ENCODE measurements at regions not wholly inside any gene's neighbourhood (a gene's known extent, or its start where the extent isn't known, plus 50 kb on each side); places are given as distances from the start of the nearest gene placed in this dataset.

DNA sequence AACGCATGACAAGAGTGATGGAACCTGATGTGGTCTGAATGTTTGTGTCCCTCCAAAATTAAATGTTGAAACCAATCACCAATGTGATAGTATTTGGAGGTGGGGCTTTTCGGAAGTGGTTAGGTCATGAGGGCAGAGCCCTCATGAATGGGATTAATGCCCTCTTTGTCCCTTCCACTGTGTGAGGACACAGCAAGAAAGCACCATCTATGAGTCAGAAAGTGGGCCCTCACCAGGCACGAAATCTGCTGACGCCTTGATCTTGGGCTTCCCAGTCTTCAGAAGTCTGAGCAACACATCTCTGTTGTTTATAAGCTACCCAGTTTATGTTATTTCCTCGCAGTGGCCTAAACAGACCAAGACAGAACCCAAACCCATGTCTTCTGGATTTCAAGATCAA is 244.0 kb upstream of the JAG1 start:
- no peak overlapping the region for H2AFZ ChIP-seq (ENCODE audit: low read length)
- H3K27me3 ChIP-seq (ENCODE audit: control insufficient read depth in 3 of 3, insufficient read depth in 3 of 3, low read depth in 1 of 3, low read length in 3 of 3), result no peaks in the 10 kb centered on the region
- no peak overlapping the region for H3K27ac ChIP-seq (replicated peaks; ENCODE audit: low read length)
- no peak overlapping the region for H3K4me2 ChIP-seq (ENCODE audit: insufficient read depth, low read length, poor library complexity, severe bottlenecking)
- DNase-seq (ENCODE audit: low spot score), result no peak
- no CpG with 5 or more reads among the region's 5 CpGs for WGBS, 2 donors (ENCODE audit: extremely low coverage in 2 of 2, insufficient read length in 2 of 2, insufficient replicate concordance in 1 of 2)
- H3K9ac ChIP-seq (ENCODE audit: low read depth, low read length, poor library complexity), result no peak overlapping the region
- H2BK15ac ChIP-seq (ENCODE audit: low read length), result no peak overlapping the region
- no peak overlapping the region for H2BK5ac ChIP-seq (ENCODE audit: low read length)
- peaks cover 0 to 3% of the 10 kb centered on the region in 2 donors for H3K9me3 ChIP-seq (replicated peaks in 1 of 2; ENCODE audit: control insufficient read depth in 2 of 2, insufficient read depth in 1 of 2, low read depth in 1 of 2, low read length in 2 of 2)
- no peak overlapping the region for H2BK120ac ChIP-seq (ENCODE audit: low read depth, low read length)
- peaks cover 0 to under 1% of the 10 kb centered on the region in 2 donors for H3K4me1 ChIP-seq (ENCODE audit: control insufficient read depth in 2 of 2, insufficient read depth in 1 of 2, low read depth in 1 of 2, low read length in 2 of 2)
- no peak overlapping the region for H3K14ac ChIP-seq (ENCODE audit: low read length)
- no peak overlapping the region for H4K8ac ChIP-seq (ENCODE audit: low read depth, low read length)
- H3K18ac ChIP-seq (ENCODE audit: low read length), result no peak overlapping the region
- no peak overlapping the region for H4K91ac ChIP-seq (ENCODE audit: low read depth, low read length, poor library complexity)
- H3K4me3 ChIP-seq (ENCODE audit: low read length in 2 of 2), result no peak overlapping the region
- H3K36me3 ChIP-seq (replicated peaks in 1 of 2; ENCODE audit: control insufficient read depth in 2 of 2, insufficient read depth in 2 of 2, low read length in 2 of 2), result no peaks in the 10 kb centered on the region
- H3K23ac ChIP-seq (ENCODE audit: low read depth, low read length, poor library complexity), result no peak overlapping the region
- H3K79me1 ChIP-seq (ENCODE audit: low read depth, low read length), result no peaks in the 10 kb centered on the region
- H3K4ac ChIP-seq (ENCODE audit: low read length), result no peak overlapping the region
- H2AK5ac ChIP-seq (ENCODE audit: low read depth, low read length), result no peak overlapping the region
- no peak overlapping the region for H2BK12ac ChIP-seq (ENCODE audit: low read length)

DNA sequence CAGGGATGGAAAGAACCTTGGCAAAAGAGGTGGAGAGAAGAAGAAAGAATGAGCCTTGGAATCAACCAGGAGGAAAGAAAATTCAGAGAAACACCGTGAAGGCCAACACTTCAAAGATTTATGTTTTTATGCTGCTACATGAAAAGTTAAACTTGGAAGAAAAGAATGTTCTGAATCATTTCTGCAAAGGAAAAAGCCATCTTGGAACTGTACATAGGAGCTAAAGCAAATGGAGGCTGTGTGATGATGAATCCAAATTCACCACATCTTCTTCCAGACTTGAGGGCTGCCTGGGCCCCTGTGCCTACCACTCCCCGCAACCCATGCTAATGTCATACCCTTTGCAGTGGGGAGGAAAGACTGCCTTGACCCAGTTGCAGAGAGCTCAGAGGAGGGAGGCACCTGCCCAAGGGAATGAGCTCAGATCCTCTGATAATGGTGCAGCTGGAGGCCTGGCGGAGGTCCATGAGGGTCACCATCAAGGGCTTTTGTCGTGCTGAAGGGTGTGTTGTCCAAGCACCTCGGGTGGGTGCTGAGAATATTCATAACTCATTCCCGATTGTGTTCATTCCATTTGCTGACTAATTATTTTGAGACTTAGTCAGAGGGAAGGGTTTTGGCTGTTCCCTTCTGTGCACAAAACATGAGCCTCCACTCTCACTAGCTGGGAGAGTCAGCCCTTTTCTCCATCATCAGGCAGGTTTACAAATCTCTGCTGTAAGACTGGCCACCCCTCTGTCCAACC is 245.8 kb upstream of the JAG1 start:
- Histone ChIP-seq H3K4me2 (ENCODE audit: insufficient read depth, low read length, poor library complexity, severe bottlenecking) (no peak overlapping the region), H3K4ac (ENCODE audit: low read length) (no peak overlapping the region), H4K8ac (ENCODE audit: low read depth, low read length) (no peak overlapping the region), H3K79me1 (ENCODE audit: low read depth, low read length) (no peaks in the 10 kb centered on the region), H2BK12ac (ENCODE audit: low read length) (no peak overlapping the region), H3K4me1 (ENCODE audit: control insufficient read depth in 2 of 2, insufficient read depth in 1 of 2, low read depth in 1 of 2, low read length in 2 of 2) (peaks cover 0 to 5% of the 10 kb centered on the region in 2 donors), H3K27ac (replicated peaks; ENCODE audit: low read length) (no peak overlapping the region), H3K18ac (ENCODE audit: low read length) (no peak overlapping the region), H3K23ac (ENCODE audit: low read depth, low read length, poor library complexity) (no peak overlapping the region), H2BK5ac (ENCODE audit: low read length) (no peak overlapping the region), H2BK120ac (ENCODE audit: low read depth, low read length) (no peak overlapping the region), H3K36me3 (replicated peaks in 1 of 2; ENCODE audit: control insufficient read depth in 2 of 2, insufficient read depth in 2 of 2, low read length in 2 of 2) (no peaks in the 10 kb centered on the region), H3K4me3 (ENCODE audit: low read length in 2 of 2) (no peak overlapping the region), H2BK15ac (ENCODE audit: low read length) (no peak overlapping the region), H3K9me3 (replicated peaks in 1 of 2; ENCODE audit: control insufficient read depth in 2 of 2, insufficient read depth in 1 of 2, low read depth in 1 of 2, low read length in 2 of 2) (no peaks in the 10 kb centered on the region), H3K9ac (ENCODE audit: low read depth, low read length, poor library complexity) (no peak overlapping the region), H3K27me3 (ENCODE audit: control insufficient read depth in 3 of 3, insufficient read depth in 3 of 3, low read depth in 1 of 3, low read length in 3 of 3) (no peaks in the 10 kb centered on the region), H4K91ac (ENCODE audit: low read depth, low read length, poor library complexity) (no peak overlapping the region), H3K14ac (ENCODE audit: low read length) (no peak overlapping the region), H2AK5ac (ENCODE audit: low read depth, low read length) (no peak overlapping the region), H2AFZ (ENCODE audit: low read length) (peak overlapping the region; percentile 27)
- no CpG with 5 or more reads among the region's 6 CpGs for WGBS, 2 donors (ENCODE audit: extremely low coverage in 2 of 2, insufficient read length in 2 of 2, insufficient replicate concordance in 1 of 2)
- DNase-seq (ENCODE audit: low spot score), result no peak

DNA sequence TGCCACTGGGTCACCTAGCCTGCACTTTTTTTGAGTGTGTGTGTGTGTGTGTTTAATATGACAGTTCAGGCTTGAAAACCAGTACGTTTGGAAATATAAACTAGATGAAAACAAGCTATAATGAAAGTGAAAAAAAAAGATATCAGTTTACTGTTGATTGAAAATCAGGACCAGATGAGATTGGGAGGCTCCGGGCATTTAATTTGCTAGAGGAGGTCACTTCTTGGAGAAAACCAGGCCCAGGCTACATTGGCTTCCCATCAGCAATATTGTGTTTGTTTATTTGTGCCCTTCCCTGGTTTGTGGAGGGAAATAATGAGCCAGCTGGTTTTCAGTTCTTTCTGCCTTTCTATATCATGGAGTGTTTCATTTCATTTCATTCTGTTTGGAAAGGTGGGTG is 246.6 kb upstream of the JAG1 start:
- Histone ChIP-seq H4K91ac (ENCODE audit: low read depth, low read length, poor library complexity) (no peak overlapping the region), H3K23ac (ENCODE audit: low read depth, low read length, poor library complexity) (no peak overlapping the region), H3K4me3 (ENCODE audit: low read length in 2 of 2) (no peak overlapping the region), H3K14ac (ENCODE audit: low read length) (no peak overlapping the region), H3K4ac (ENCODE audit: low read length) (no peak overlapping the region), H2BK15ac (ENCODE audit: low read length) (no peak overlapping the region), H3K27ac (replicated peaks; ENCODE audit: low read length) (no peak overlapping the region), H3K9me3 (replicated peaks in 1 of 2; ENCODE audit: control insufficient read depth in 2 of 2, insufficient read depth in 1 of 2, low read depth in 1 of 2, low read length in 2 of 2) (no peaks in the 10 kb centered on the region), H3K9ac (ENCODE audit: low read depth, low read length, poor library complexity) (no peak overlapping the region), H2BK12ac (ENCODE audit: low read length) (no peak overlapping the region), H3K79me1 (ENCODE audit: low read depth, low read length) (no peaks in the 10 kb centered on the region), H2AFZ (ENCODE audit: low read length) (peak overlapping the region; percentile 27), H3K27me3 (ENCODE audit: control insufficient read depth in 3 of 3, insufficient read depth in 3 of 3, low read depth in 1 of 3, low read length in 3 of 3) (no peaks in the 10 kb centered on the region), H2BK5ac (ENCODE audit: low read length) (no peak overlapping the region), H3K18ac (ENCODE audit: low read length) (no peak overlapping the region), H2AK5ac (ENCODE audit: low read depth, low read length) (no peak overlapping the region), H4K8ac (ENCODE audit: low read depth, low read length) (no peak overlapping the region), H3K36me3 (replicated peaks in 1 of 2; ENCODE audit: control insufficient read depth in 2 of 2, insufficient read depth in 2 of 2, low read length in 2 of 2) (no peaks in the 10 kb centered on the region), H2BK120ac (ENCODE audit: low read depth, low read length) (no peak overlapping the region), H3K4me2 (ENCODE audit: insufficient read depth, low read length, poor library complexity, severe bottlenecking) (no peak overlapping the region), H3K4me1 (ENCODE audit: control insufficient read depth in 2 of 2, insufficient read depth in 1 of 2, low read depth in 1 of 2, low read length in 2 of 2) (peaks cover 0 to 5% of the 10 kb centered on the region in 2 donors)
- WGBS, 2 donors (ENCODE audit: extremely low coverage in 2 of 2, insufficient read length in 2 of 2, insufficient replicate concordance in 1 of 2), result no CpG with 5 or more reads among the region's 2 CpGs
- no peak for DNase-seq (ENCODE audit: low spot score)

DNA sequence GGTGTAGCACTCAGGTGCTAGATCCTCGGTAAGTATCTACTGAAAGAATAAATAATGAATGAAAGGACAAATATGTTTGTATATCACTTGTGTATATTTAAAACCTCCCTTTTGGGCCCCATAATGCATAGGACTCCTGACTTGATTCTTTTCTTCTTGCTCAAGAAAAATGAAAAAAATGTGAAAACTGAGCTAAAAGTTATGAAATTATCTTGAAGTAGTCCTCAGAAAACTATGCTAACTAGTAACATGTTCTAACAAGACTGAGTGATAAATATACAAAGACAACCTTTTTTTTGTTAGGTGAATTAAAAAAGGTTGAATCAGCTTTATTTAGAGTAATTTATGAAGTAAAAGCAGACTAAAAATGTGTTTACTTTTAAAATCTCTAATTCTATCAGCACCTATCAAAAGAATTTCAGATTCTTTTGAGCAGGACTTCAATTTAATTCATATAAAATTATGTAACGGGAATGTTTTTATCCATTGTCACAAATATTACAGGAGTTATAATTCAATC is 247.8 kb upstream of the JAG1 start:
- no CpG with 5 or more reads among the region's 2 CpGs for WGBS, 2 donors (ENCODE audit: extremely low coverage in 2 of 2, insufficient read length in 2 of 2, insufficient replicate concordance in 1 of 2)
- no peak overlapping the region for H3K4me3 ChIP-seq (ENCODE audit: low read length in 2 of 2)
- DNase-seq (ENCODE audit: low spot score), result no peak

More for the DNA sequence above, 247.8 kb upstream of the JAG1 start:
- Histone ChIP-seq H3K4ac (ENCODE audit: low read length) (no peak overlapping the region), H3K27me3 (ENCODE audit: control insufficient read depth in 3 of 3, insufficient read depth in 3 of 3, low read depth in 1 of 3, low read length in 3 of 3) (no peaks in the 10 kb centered on the region), H4K91ac (ENCODE audit: low read depth, low read length, poor library complexity) (no peak overlapping the region), H3K36me3 (replicated peaks in 1 of 2; ENCODE audit: control insufficient read depth in 2 of 2, insufficient read depth in 2 of 2, low read length in 2 of 2) (no peaks in the 10 kb centered on the region), H3K27ac (replicated peaks; ENCODE audit: low read length) (no peak overlapping the region), H3K79me1 (ENCODE audit: low read depth, low read length) (no peaks in the 10 kb centered on the region), H3K9me3 (replicated peaks in 1 of 2; ENCODE audit: control insufficient read depth in 2 of 2, insufficient read depth in 1 of 2, low read depth in 1 of 2, low read length in 2 of 2) (no peaks in the 10 kb centered on the region), H2BK5ac (ENCODE audit: low read length) (no peak overlapping the region), H3K4me2 (ENCODE audit: insufficient read depth, low read length, poor library complexity, severe bottlenecking) (no peak overlapping the region), H2BK12ac (ENCODE audit: low read length) (no peak overlapping the region), H2BK15ac (ENCODE audit: low read length) (no peak overlapping the region), H3K9ac (ENCODE audit: low read depth, low read length, poor library complexity) (no peak overlapping the region), H3K23ac (ENCODE audit: low read depth, low read length, poor library complexity) (no peak overlapping the region), H3K4me1 (ENCODE audit: control insufficient read depth in 2 of 2, insufficient read depth in 1 of 2, low read depth in 1 of 2, low read length in 2 of 2) (peaks cover 0 to 5% of the 10 kb centered on the region in 2 donors), H2BK120ac (ENCODE audit: low read depth, low read length) (no peak overlapping the region), H4K8ac (ENCODE audit: low read depth, low read length) (no peak overlapping the region), H3K18ac (ENCODE audit: low read length) (no peak overlapping the region), H2AFZ (ENCODE audit: low read length) (no peak overlapping the region), H2AK5ac (ENCODE audit: low read depth, low read length) (no peak overlapping the region), H3K14ac (ENCODE audit: low read length) (no peak overlapping the region)

Measured in neuronal stem cell (in vitro differentiated cells).